Ascending aorta (tissue), 2 donors: ENCODE measurements at regions not wholly inside any gene's neighbourhood (a gene's known extent, or its start where the extent isn't known, plus 50 kb on each side); places are given as distances from the start of the nearest gene placed in this dataset.
"Not testable (repeated sequence)": the region's sequence is repeated elsewhere in the genome, so short reads cannot be mapped to it uniquely, and the experiment has no call there.

Source experiments
- DNase-seq, 2 donors: peaks; one replicate each; pipeline ENCODE4 v3.0.0-alpha.2; 2019; ENCODE audit warnings: low spot score in 2 of 2
- H3K27ac ChIP-seq, 2 donors: fragments of 200-600 bp; sonication (generic); one replicate each; pipeline ENCODE4 v1.5.1; 2016 to 2017; ENCODE audit warnings: mild to moderate bottlenecking in 1 of 2
- H3K27me3 ChIP-seq: fragments of 200-600 bp; sonication (generic); one replicate; pipeline ENCODE4 v1.5.1; 2017
- H3K36me3 ChIP-seq, 2 donors: fragments of 200-600 bp; sonication (generic); one replicate each; pipeline ENCODE4 v1.5.1; 2016
- H3K4me1 ChIP-seq, 2 donors: fragments of 200-600 bp; sonication (generic); one replicate each; pipeline ENCODE4 v1.5.1; 2016 to 2017; ENCODE audit warnings: mild to moderate bottlenecking in 1 of 2
- H3K4me3 ChIP-seq, 2 donors: fragments of 200-600 bp; sonication (generic); one replicate each; pipeline ENCODE4 v1.5.1; 2016 to 2017; ENCODE audit warnings: mild to moderate bottlenecking in 1 of 2
- H3K9me3 ChIP-seq, 2 donors: fragments of 200-600 bp; sonication (generic); one replicate each; pipeline ENCODE4 v1.5.1; 2016
- CTCF ChIP-seq, 3 experiments: fragments of 200-600 bp in 2 of 3; fragments of 450-650 bp in 1 of 3; sonication (generic) in 2 of 3; IDR thresholded peaks; one replicate each; pipeline ENCODE4 v1.5.1; 2016 to 2019; ENCODE audit warnings: antibody characterized with exemption in 3 of 3, mild to moderate bottlenecking in 1 of 3, moderate library complexity in 1 of 3
- intact Hi-C: fragments of 100-400 bp; cut with DNase I; formaldehyde crosslinking; loops from one replicate; pipeline ENCODE4 v1.15.1; 2023

GRCh38 chr7:119999738-120000475 is 273.1 kb upstream of the KCND2 start:
- H3K27ac ChIP-seq = no peak overlapping the region
- H3K9me3 ChIP-seq = no peaks in the 10 kb centered on the region
- intact Hi-C loops = no loop called here
- no peaks in the 10 kb centered on the region for H3K27me3 ChIP-seq
- no peaks in the 10 kb centered on the region for H3K4me1 ChIP-seq
- DNase-seq = no peak
- H3K36me3 ChIP-seq = no peaks in the 10 kb centered on the region
- TF ChIP-seq CTCF (IDR thresholded peaks at IDR 0.05) = no peak
- no peak overlapping the region for H3K4me3 ChIP-seq

- H3K9me3 ChIP-seq = no peaks in the 10 kb centered on the region
- H3K4me1 ChIP-seq = no peaks in the 10 kb centered on the region
- H3K4me3 ChIP-seq = no peak overlapping the region
- no peak for TF ChIP-seq CTCF (IDR thresholded peaks at IDR 0.05)
- H3K36me3 ChIP-seq = no peaks in the 10 kb centered on the region
- intact Hi-C loops = no loop called here
- no peak overlapping the region for H3K27ac ChIP-seq
- no peaks in the 10 kb centered on the region for H3K27me3 ChIP-seq
- DNase-seq = no peak
These were observed 267.3 kb upstream of the KCND2 start for GRCh38 chr7:120005720-120006119.

- DNase-seq, H3K27ac ChIP-seq, H3K4me3 ChIP-seq, H3K4me1 ChIP-seq, H3K9me3 ChIP-seq, intact Hi-C loops, H3K27me3 ChIP-seq, H3K36me3 ChIP-seq: not testable (repeated sequence)
These were observed 258.7 kb upstream of the KCND2 start for GRCh38 chr7:120014301-120014700.

GRCh38 chr7:120014925-120015465 is 258.0 kb upstream of the KCND2 start:
- no peak for TF ChIP-seq CTCF (IDR thresholded peaks at IDR 0.05)
- DNase-seq = no peak
- H3K4me1 ChIP-seq = no peaks in the 10 kb centered on the region
- H3K27ac ChIP-seq = no peak overlapping the region
- no peaks in the 10 kb centered on the region for H3K36me3 ChIP-seq
- H3K4me3 ChIP-seq = no peak overlapping the region
- H3K27me3 ChIP-seq = no peaks in the 10 kb centered on the region
- intact Hi-C loops = no loop called here
- H3K9me3 ChIP-seq = no peaks in the 10 kb centered on the region

GRCh38 chr7:120021085-120021484 is 251.9 kb upstream of the KCND2 start:
- Histone ChIP-seq H3K9me3 (no peaks in the 10 kb centered on the region), H3K27ac (no peak overlapping the region), H3K36me3 (no peaks in the 10 kb centered on the region), H3K4me3 (no peak overlapping the region), H3K4me1 (no peaks in the 10 kb centered on the region), H3K27me3 (no peaks in the 10 kb centered on the region)
- intact Hi-C loops = no loop called here
- no peak for TF ChIP-seq CTCF (IDR thresholded peaks at IDR 0.05)
- DNase-seq = no peak

- TF ChIP-seq CTCF (IDR thresholded peaks at IDR 0.05) = no peak
- no peaks in the 10 kb centered on the region for H3K27me3 ChIP-seq
- H3K4me3 ChIP-seq = no peak overlapping the region
- H3K9me3 ChIP-seq = no peaks in the 10 kb centered on the region
- intact Hi-C loops = no loop called here
- no peak overlapping the region for H3K27ac ChIP-seq
- H3K36me3 ChIP-seq = no peaks in the 10 kb centered on the region
- no peaks in the 10 kb centered on the region for H3K4me1 ChIP-seq
- no peak for DNase-seq
These were observed 249.3 kb upstream of the KCND2 start for GRCh38 chr7:120023494-120024167.
